Left lung (tissue), 4 donors: ENCODE measurements at regions not wholly inside any gene's neighbourhood (a gene's known extent, or its start where the extent isn't known, plus 50 kb on each side); places are given as distances from the start of the nearest gene placed in this dataset.

Experiments used
- ATAC-seq: fragments of 200-7000 bp; cut with Tn5 transposase; one replicate; pipeline ENCODE4 v1.9.1; 2020; ENCODE audit warnings: moderate library complexity
- DNase-seq, 4 donors: peaks; one replicate each; pipeline ENCODE4 v3.0.0-alpha.2; 2013 to 2020
- H3K27ac ChIP-seq, 2 donors: fragments of 200-600 bp; sonication (generic) in 1 of 2; one replicate each; pipeline versions ENCODE4 v1.5.0 to v1.8.0; 2020 to 2021
- H3K27me3 ChIP-seq, 2 donors: fragments of 200-600 bp; sonication (generic) in 1 of 2; one replicate each; pipeline versions ENCODE4 v1.5.0 to v1.8.0; 2020 to 2021
- H3K36me3 ChIP-seq, 2 donors: fragments of 200-600 bp; sonication (generic) in 1 of 2; one replicate each; pipeline versions ENCODE4 v1.5.0 to v1.8.0; 2020 to 2021
- H3K4me1 ChIP-seq, 2 donors: fragments of 200-600 bp; one replicate each; pipeline ENCODE4 v1.8.0; 2021
- H3K4me3 ChIP-seq, 2 donors: fragments of 200-600 bp; sonication (generic) in 1 of 2; one replicate each; pipeline versions ENCODE4 v1.5.0 to v1.8.0; 2020 to 2021; ENCODE audit warnings: mild to moderate bottlenecking in 1 of 2
- H3K9me3 ChIP-seq, 2 donors: fragments of 200-600 bp; sonication (generic) in 1 of 2; one replicate each; pipeline versions ENCODE4 v1.5.0 to v1.8.0; 2020 to 2021
- CTCF ChIP-seq, 2 donors: fragments of 200-600 bp; sonication (generic) in 1 of 2; IDR thresholded peaks; one replicate each; pipeline versions ENCODE4 v1.5.0 to v1.8.0; 2021; ENCODE audit warnings: antibody characterized with exemption in 2 of 2
- intact Hi-C, 2 donors: fragments of 100-400 bp; cut with DNase I; formaldehyde crosslinking; loops; one replicate each; pipeline versions ENCODE4 v1.11.2 to v1.14.2; 2022
- donor health status: DM: no; HTN: yes; CAD: no.
- donor health status: DM: no; HTN: no; CAD: no.

GRCh38 chr15:85890620-85890980, 95.9 kb upstream of the KLHL25 start:
- H3K4me1 ChIP-seq = no peaks in the 10 kb centered on the region
- ATAC-seq (no peak), DNase-seq (no peak)
- peaks cover 0 to 41% of the 10 kb centered on the region in 2 donors for H3K27me3 ChIP-seq
- H3K36me3 ChIP-seq = no peaks in the 10 kb centered on the region
- H3K9me3 ChIP-seq = no peaks in the 10 kb centered on the region
- H3K4me3 ChIP-seq = no peak overlapping the region
- H3K27ac ChIP-seq = no peak overlapping the region
- TF ChIP-seq CTCF (IDR thresholded peaks at IDR 0.05) = no peak
- intact Hi-C loops = no loop called here

DNA sequence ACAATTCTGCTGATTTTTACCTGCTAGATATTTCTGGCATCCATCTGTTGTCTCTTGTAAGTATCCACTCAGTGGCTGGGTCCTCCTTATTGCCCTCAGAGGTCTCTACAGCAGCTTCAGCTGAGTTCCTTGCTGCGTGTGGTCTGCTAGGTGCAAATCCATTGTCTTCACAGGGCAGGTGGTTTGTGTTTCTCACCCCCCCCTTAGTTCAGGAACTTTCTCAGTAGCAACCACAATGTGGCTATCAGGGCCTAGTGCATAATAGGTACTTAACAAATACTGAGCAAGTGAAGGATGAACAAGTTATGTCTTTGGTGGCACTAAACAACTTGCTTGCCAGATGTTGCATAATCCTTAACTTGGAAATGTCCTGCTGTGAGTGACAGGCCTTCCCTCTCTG, 96.7 kb upstream of the KLHL25 start:
- intact Hi-C loops = no loop called here
- Histone ChIP-seq H3K27me3 (peaks cover 0 to 34% of the 10 kb centered on the region in 2 donors), H3K36me3 (no peaks in the 10 kb centered on the region), H3K4me1 (no peaks in the 10 kb centered on the region), H3K4me3 (no peak overlapping the region), H3K27ac (no peak overlapping the region), H3K9me3 (no peaks in the 10 kb centered on the region)
- ATAC-seq (no peak), DNase-seq (no peak)
- TF ChIP-seq CTCF (IDR thresholded peaks at IDR 0.05) = no peak

DNA sequence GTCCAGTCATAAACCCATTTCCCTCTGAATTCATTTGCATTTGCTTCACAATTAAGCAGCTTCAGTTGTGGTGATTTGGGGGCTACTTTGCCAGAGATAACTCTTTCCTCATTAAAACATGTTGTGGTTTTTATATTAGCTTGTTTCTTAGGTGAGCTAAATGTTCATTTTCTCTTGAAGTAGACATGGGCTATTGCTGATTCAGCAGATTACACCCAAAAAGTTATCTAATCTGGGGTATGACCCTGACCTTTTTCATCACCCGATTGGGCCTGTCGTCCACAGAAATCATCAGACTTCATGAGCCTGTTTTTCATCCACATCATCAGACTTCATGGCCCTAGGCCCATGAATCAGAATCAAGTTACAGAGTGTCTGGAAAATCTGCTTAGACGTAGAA, 97.5 kb upstream of the KLHL25 start:
- DNase-seq (no peak), ATAC-seq (no peak)
- intact Hi-C loops = no loop called here
- no peak for TF ChIP-seq CTCF (IDR thresholded peaks at IDR 0.05)
- H3K4me3 ChIP-seq = no peak overlapping the region
- no peak overlapping the region for H3K27ac ChIP-seq
- no peaks in the 10 kb centered on the region for H3K36me3 ChIP-seq
- no peaks in the 10 kb centered on the region for H3K9me3 ChIP-seq
- peaks cover 0 to 33% of the 10 kb centered on the region in 2 donors for H3K27me3 ChIP-seq
- no peaks in the 10 kb centered on the region for H3K4me1 ChIP-seq

- Histone ChIP-seq H3K9me3 (no peaks in the 10 kb centered on the region), H3K4me3 (no peak overlapping the region), H3K27me3 (peaks cover 0 to 45% of the 10 kb centered on the region in 2 donors), H3K27ac (no peak overlapping the region), H3K36me3 (no peaks in the 10 kb centered on the region), H3K4me1 (no peaks in the 10 kb centered on the region)
- no peak for DNase-seq
- no peak for TF ChIP-seq CTCF (IDR thresholded peaks at IDR 0.05)
- intact Hi-C loops = no loop called here
- ATAC-seq = no peak
These were observed 102.6 kb upstream of the KLHL25 start for GRCh38 chr15:85897207-85897894.

- Histone ChIP-seq H3K36me3 (no peaks in the 10 kb centered on the region), H3K27me3 (peaks cover 0 to 45% of the 10 kb centered on the region in 2 donors), H3K9me3 (no peaks in the 10 kb centered on the region), H3K4me3 (no peak overlapping the region), H3K4me1 (no peaks in the 10 kb centered on the region), H3K27ac (no peak overlapping the region)
- no peak for TF ChIP-seq CTCF (IDR thresholded peaks at IDR 0.05)
- intact Hi-C loops = no loop called here
- DNase-seq (no peak), ATAC-seq (no peak)
These were observed 103.4 kb upstream of the KLHL25 start for GRCh38 chr15:85897895-85898717.
